Stomach smooth muscle (tissue), 2 donors: ENCODE measurements at regions not wholly inside any gene's neighbourhood (a gene's known extent, or its start where the extent isn't known, plus 50 kb on each side); places are given as distances from the start of the nearest gene placed in this dataset.
A peak's percentile ranks its signal among the peaks of the same experiment; 100 is the strongest.

Experiments
- H3K27ac ChIP-seq: one replicate; pipeline ENCODE4 v1.7.0; 2013; ENCODE audit warnings: mild to moderate bottlenecking, low read length, inconsistent platforms
- H3K27me3 ChIP-seq, 2 donors: one replicate each; pipeline ENCODE4 v1.7.0; 2013; ENCODE audit warnings: low read length in 2 of 2; ENCODE audit not compliant: insufficient read depth in 2 of 2, control insufficient read depth in 1 of 2
- H3K36me3 ChIP-seq, 2 donors: one replicate each; pipeline ENCODE4 v1.7.0; 2013; ENCODE audit warnings: low read length in 2 of 2; ENCODE audit not compliant: control insufficient read depth in 2 of 2, insufficient read depth in 2 of 2
- H3K4me1 ChIP-seq: one replicate; pipeline ENCODE4 v1.7.0; 2013; ENCODE audit warnings: low read length; ENCODE audit not compliant: control insufficient read depth, insufficient read depth
- H3K4me3 ChIP-seq, 2 donors: one replicate each; pipeline ENCODE4 v1.7.0; 2013; ENCODE audit warnings: low read length in 2 of 2
- H3K9ac ChIP-seq, 2 donors: one replicate each; pipeline ENCODE4 v1.7.0; 2013; ENCODE audit warnings: low read length in 2 of 2, mild to moderate bottlenecking in 1 of 2
- H3K9me3 ChIP-seq, 2 donors: one replicate each; pipeline ENCODE4 v1.7.0; 2013; ENCODE audit warnings: low read length in 2 of 2; ENCODE audit not compliant: control insufficient read depth in 2 of 2
- donor health status: healthy.
- donor health status: Pancreatic carcinoma.

DNA sequence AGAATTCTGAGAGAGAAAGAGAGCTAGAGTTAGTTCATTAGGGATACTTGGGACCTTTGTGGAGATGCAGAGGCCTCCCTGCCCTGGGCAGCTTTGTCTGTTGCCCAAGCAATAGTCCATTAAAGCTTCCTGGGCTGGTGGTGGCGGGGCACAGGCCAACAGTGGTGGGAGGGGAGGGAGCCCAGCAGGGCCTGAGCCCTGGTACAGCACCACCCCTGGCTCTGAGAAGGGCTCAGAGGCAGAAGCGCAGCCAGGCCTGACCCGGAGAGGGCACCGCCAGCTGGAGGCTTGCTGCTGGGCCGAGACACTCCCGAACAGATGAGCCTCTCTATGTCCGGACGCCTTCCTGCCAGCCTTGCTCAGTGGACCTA, 65.3 kb downstream of the EFNB1 start:
- Histone ChIP-seq H3K4me3 (peak overlapping the region in 1 of 2 donors; percentile 47), H3K4me1 (peaks cover 32% of the 10 kb centered on the region), H3K36me3 (no peaks in the 10 kb centered on the region), H3K9ac (peak overlapping the region; percentile 55 to 61), H3K9me3 (no peaks in the 10 kb centered on the region), H3K27ac (peak overlapping the region; percentile 86), H3K27me3 (peaks cover 0 to 16% of the 10 kb centered on the region in 2 donors)

DNA sequence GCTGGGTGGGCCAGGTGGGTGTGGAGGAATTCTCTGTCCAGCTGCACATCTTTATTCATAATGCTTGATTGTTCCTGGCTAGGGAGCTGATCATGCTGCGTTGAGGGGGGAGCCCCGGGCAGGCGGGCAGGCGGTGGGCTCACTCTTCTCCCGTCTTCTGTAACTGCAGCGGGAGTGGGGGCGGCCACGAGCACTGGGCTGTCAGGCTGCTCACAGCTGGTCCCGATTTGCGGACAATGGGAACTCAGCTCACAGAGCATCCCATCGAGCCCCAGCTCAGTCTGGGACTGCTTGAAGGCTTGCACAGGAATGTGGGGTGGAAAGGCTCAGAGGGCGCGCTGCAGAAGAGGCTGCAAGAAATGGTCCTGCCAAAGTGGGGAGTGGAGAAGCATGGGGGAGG, 63.8 kb downstream of the EFNB1 start:
- Histone ChIP-seq H3K9me3 (no peaks in the 10 kb centered on the region), H3K27me3 (peaks cover 0 to 12% of the 10 kb centered on the region in 2 donors), H3K36me3 (no peaks in the 10 kb centered on the region), H3K4me3 (no peak overlapping the region), H3K27ac (no peak overlapping the region), H3K9ac (no peak overlapping the region), H3K4me1 (peaks cover 32% of the 10 kb centered on the region)

DNA sequence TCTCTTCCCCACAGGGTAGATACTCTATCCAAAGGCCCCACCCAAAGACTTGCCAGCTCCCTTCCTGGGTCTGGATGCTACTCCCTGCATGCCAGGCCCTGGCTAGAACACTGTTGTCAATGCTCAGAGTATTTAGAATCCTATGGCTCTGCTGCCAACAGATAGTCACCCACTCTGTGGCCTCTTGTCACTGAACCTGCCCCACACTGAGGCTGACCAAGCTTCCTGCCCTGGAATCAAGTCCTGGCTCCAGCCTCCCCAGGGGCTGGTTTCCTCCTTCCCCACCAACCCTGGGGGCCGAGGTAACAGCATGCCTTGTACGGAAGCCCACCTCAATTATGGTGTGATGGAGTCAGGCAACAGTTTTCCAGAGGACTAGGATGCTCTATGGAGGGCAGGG, 63.3 kb downstream of the EFNB1 start:
- H3K36me3 ChIP-seq, result no peaks in the 10 kb centered on the region
- no peak overlapping the region for H3K9ac ChIP-seq
- H3K4me1 ChIP-seq, result peaks cover 32% of the 10 kb centered on the region
- H3K9me3 ChIP-seq, result no peaks in the 10 kb centered on the region
- no peak overlapping the region for H3K4me3 ChIP-seq
- peaks cover 0 to 15% of the 10 kb centered on the region in 2 donors for H3K27me3 ChIP-seq
- H3K27ac ChIP-seq, result no peak overlapping the region
